HUES48 (cell line): ENCODE measurements at regions not wholly inside any gene's neighbourhood (a gene's known extent, or its start where the extent isn't known, plus 50 kb on each side); places are given as distances from the start of the nearest gene placed in this dataset.

Source experiments
- H3K27ac ChIP-seq: one replicate; pipeline ENCODE4 v1.7.0; 2013; ENCODE audit warnings: low read depth, low read length, inconsistent platforms
- H3K27me3 ChIP-seq: 2 replicates; pipeline ENCODE4 v1.6.1; 2013; ENCODE audit warnings: mild to moderate bottlenecking, low read length; ENCODE audit not compliant: control insufficient read depth, insufficient read depth
- H3K36me3 ChIP-seq: 2 replicates; pipeline ENCODE4 v1.6.1; 2013; ENCODE audit warnings: low read length; ENCODE audit not compliant: control insufficient read depth, insufficient read depth
- H3K4me1 ChIP-seq: 2 replicates; pipeline ENCODE4 v1.6.1; 2013; ENCODE audit warnings: mild to moderate bottlenecking, low read length; ENCODE audit not compliant: control insufficient read depth, insufficient read depth
- H3K4me3 ChIP-seq: 2 replicates; pipeline ENCODE4 v1.5.1; 2013; ENCODE audit warnings: mild to moderate bottlenecking, low read depth, low read length
- H3K9ac ChIP-seq: 2 replicates; pipeline ENCODE4 v1.6.1; 2013; ENCODE audit warnings: mild to moderate bottlenecking, low read depth, low read length, moderate library complexity
- H3K9me3 ChIP-seq: 2 replicates; pipeline ENCODE4 v1.6.1; 2013; ENCODE audit warnings: low read length; ENCODE audit not compliant: control insufficient read depth, insufficient read depth

GRCh38 chr13:104001766-104002165, 935.5 kb upstream of the SLC10A2 start:
- Histone ChIP-seq H3K9ac (no peak overlapping the region), H3K9me3 (no peaks in the 10 kb centered on the region), H3K27me3 (no peaks in the 10 kb centered on the region), H3K4me3 (no peak overlapping the region), H3K36me3 (no peaks in the 10 kb centered on the region), H3K27ac (no peak overlapping the region), H3K4me1 (no peaks in the 10 kb centered on the region)

- Histone ChIP-seq H3K27me3 (no peaks in the 10 kb centered on the region), H3K4me3 (no peak overlapping the region), H3K27ac (no peak overlapping the region), H3K36me3 (no peaks in the 10 kb centered on the region), H3K9ac (no peak overlapping the region), H3K9me3 (no peaks in the 10 kb centered on the region), H3K4me1 (no peaks in the 10 kb centered on the region)
Measured at GRCh38 chr13:103996733-103997132, 930.5 kb upstream of the SLC10A2 start.

GRCh38 chr13:103983948-103984347, 917.7 kb upstream of the SLC10A2 start:
- Histone ChIP-seq H3K9me3 (no peaks in the 10 kb centered on the region), H3K4me1 (no peaks in the 10 kb centered on the region), H3K27ac (no peak overlapping the region), H3K9ac (no peak overlapping the region), H3K36me3 (no peaks in the 10 kb centered on the region), H3K4me3 (no peak overlapping the region), H3K27me3 (no peaks in the 10 kb centered on the region)

- 0 out of 2 replicates have a peak, but pooled peaks cover 5% of the 10 kb centered on the region for H3K4me1 ChIP-seq
- no peaks in the 10 kb centered on the region for H3K36me3 ChIP-seq
- no peaks in the 10 kb centered on the region for H3K27me3 ChIP-seq
- no peak overlapping the region for H3K9ac ChIP-seq
- H3K27ac ChIP-seq = no peak overlapping the region
- H3K9me3 ChIP-seq = no peaks in the 10 kb centered on the region
- no peak overlapping the region for H3K4me3 ChIP-seq
Measured at GRCh38 chr13:103976371-103976770, 910.2 kb upstream of the SLC10A2 start.

- H3K9me3 ChIP-seq = no peaks in the 10 kb centered on the region
- H3K4me3 ChIP-seq = no peak overlapping the region
- H3K4me1 ChIP-seq = 0 out of 2 replicates have a peak, but pooled peaks cover 5% of the 10 kb centered on the region
- H3K36me3 ChIP-seq = no peaks in the 10 kb centered on the region
- H3K27me3 ChIP-seq = no peaks in the 10 kb centered on the region
- no peak overlapping the region for H3K27ac ChIP-seq
- no peak overlapping the region for H3K9ac ChIP-seq
Measured at GRCh38 chr13:103973740-103974139, 907.5 kb upstream of the SLC10A2 start.

GRCh38 chr13:103969520-103970050, 903.4 kb upstream of the SLC10A2 start:
- Histone ChIP-seq H3K4me1 (no peaks in the 10 kb centered on the region), H3K9me3 (no peaks in the 10 kb centered on the region), H3K27ac (no peak overlapping the region), H3K4me3 (no peak overlapping the region), H3K9ac (no peak overlapping the region), H3K36me3 (no peaks in the 10 kb centered on the region), H3K27me3 (no peaks in the 10 kb centered on the region)

GRCh38 chr13:103965506-103966243, 899.5 kb upstream of the SLC10A2 start:
- Histone ChIP-seq H3K36me3 (no peaks in the 10 kb centered on the region), H3K9me3 (no peaks in the 10 kb centered on the region), H3K9ac (no peak overlapping the region), H3K27me3 (no peaks in the 10 kb centered on the region), H3K27ac (no peak overlapping the region), H3K4me3 (no peak overlapping the region), H3K4me1 (no peaks in the 10 kb centered on the region)

GRCh38 chr13:103961784-103962183, 895.6 kb upstream of the SLC10A2 start:
- H3K27me3 ChIP-seq = no peaks in the 10 kb centered on the region
- no peak overlapping the region for H3K27ac ChIP-seq
- no peak overlapping the region for H3K9ac ChIP-seq
- H3K4me3 ChIP-seq = no peak overlapping the region
- H3K36me3 ChIP-seq = no peaks in the 10 kb centered on the region
- H3K4me1 ChIP-seq = no peaks in the 10 kb centered on the region
- no peaks in the 10 kb centered on the region for H3K9me3 ChIP-seq

- Histone ChIP-seq H3K9me3 (no peaks in the 10 kb centered on the region), H3K4me3 (no peak overlapping the region), H3K27ac (no peak overlapping the region), H3K36me3 (no peaks in the 10 kb centered on the region), H3K9ac (no peak overlapping the region), H3K4me1 (no peaks in the 10 kb centered on the region), H3K27me3 (no peaks in the 10 kb centered on the region)
Measured at GRCh38 chr13:103961129-103961528, 894.9 kb upstream of the SLC10A2 start.

GRCh38 chr13:103960001-103960400, 893.8 kb upstream of the SLC10A2 start:
- Histone ChIP-seq H3K4me3 (no peak overlapping the region), H3K9me3 (no peaks in the 10 kb centered on the region), H3K4me1 (no peaks in the 10 kb centered on the region), H3K27ac (no peak overlapping the region), H3K27me3 (no peaks in the 10 kb centered on the region), H3K36me3 (no peaks in the 10 kb centered on the region), H3K9ac (no peak overlapping the region)

GRCh38 chr13:103958691-103959090, 892.5 kb upstream of the SLC10A2 start:
- no peak overlapping the region for H3K27ac ChIP-seq
- H3K4me3 ChIP-seq = no peak overlapping the region
- H3K9me3 ChIP-seq = no peaks in the 10 kb centered on the region
- H3K9ac ChIP-seq = no peak overlapping the region
- H3K4me1 ChIP-seq = no peaks in the 10 kb centered on the region
- H3K27me3 ChIP-seq = no peaks in the 10 kb centered on the region
- no peaks in the 10 kb centered on the region for H3K36me3 ChIP-seq
